Left ventricle myocardium superior (tissue), 1 donor: ENCODE measurements at regions not wholly inside any gene's neighbourhood (a gene's known extent, or its start where the extent isn't known, plus 50 kb on each side); places are given as distances from the start of the nearest gene placed in this dataset.
"Not testable (repeated sequence)": the region's sequence is repeated elsewhere in the genome, so short reads cannot be mapped to it uniquely, and the experiment has no call there.

Experiments
- ATAC-seq: fragments of 200-7000 bp; cut with Tn5 transposase; one replicate; pipeline ENCODE4 v1.9.1; 2020; ENCODE audit warnings: mild to moderate bottlenecking, moderate library complexity
- DNase-seq: peaks from one replicate; pipeline ENCODE4 v3.0.0-alpha.2; 2020
- intact Hi-C: fragments of 100-400 bp; cut with micrococcal nuclease; formaldehyde crosslinking; loops from one replicate; pipeline ENCODE4 v1.11.0; 2022
- donor health status: DM: no; HTN: yes; CAD: no; lungs with severe emphysema.

DNA sequence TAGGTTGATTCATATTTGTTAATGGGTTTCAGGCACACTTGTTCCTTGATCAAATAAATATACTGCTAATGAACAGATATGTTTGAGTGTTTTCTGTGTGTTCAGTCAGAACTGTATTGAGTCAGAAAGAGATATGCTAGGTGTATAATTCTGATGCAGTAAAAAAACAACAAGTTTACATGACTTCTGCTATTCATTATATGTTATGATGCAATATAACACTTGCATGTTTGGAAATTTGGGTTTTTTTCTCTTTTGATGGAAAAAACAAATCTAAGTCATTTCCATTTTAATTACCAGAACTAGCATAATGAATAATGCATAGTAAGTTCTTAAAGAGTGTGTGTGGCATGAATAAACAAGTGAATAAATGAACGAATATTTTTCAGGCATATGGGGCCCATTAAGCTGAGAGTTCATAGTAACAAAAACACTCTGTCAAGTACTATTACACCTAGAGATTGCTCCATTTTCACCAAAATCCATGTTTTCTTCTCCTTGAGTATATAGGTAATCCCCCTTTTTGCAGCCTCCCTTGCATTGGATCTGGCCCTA, 208.3 kb upstream of the NT5E start:
- no peak for DNase-seq
- ATAC-seq = no peak
- intact Hi-C loops = no loop called here

DNA sequence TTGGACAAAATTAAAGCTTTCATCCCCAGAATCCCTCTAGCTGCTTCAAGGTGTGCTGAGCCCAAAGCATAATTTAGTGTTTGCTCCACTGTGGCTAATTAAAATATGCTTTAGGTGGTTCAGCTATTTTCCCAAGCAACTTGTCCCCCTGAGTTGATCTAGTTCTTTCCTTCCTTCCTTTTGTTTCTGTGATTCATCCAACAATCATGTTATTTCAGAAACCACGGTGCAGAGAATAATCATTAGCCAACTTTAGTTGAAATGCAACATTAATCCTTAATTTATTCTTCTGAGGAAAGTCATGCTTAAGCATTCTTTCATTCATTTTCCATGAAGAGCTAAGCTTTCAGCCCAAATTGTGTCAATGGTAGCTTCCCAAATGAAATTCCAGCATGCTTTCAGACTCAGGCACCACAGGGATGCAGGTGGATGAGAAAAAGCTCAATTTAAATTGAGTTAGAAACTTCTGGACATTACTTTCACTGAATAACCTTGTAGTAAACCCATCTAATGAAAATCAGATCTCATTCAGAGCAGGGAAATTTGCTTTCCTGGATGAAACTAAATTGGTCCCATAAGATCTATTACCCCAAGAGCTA, 209.0 kb upstream of the NT5E start:
- ATAC-seq (no peak), DNase-seq (no peak)
- intact Hi-C loops = no loop called here

DNA sequence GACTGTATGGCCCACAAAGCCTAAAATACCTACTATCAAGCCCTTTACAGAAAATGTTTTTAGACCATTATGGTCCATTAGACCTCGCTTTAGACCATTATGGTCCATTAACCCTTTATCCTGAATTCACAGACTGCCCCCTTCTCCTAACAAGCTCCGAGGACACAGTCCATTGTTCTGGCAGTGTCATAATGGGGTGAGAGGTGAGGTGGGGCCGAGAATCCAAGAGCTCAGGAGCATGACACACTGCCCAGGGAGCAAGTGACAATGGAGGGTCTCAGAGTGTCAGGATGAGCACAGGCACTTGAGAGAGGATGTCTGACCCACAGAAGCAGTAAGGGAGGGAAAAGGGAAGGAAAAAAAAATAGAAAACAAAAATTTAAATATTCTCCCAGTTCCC, 212.4 kb upstream of the NT5E start:
- DNase-seq = no peak
- ATAC-seq = no peak
- intact Hi-C loops = no loop called here

DNA sequence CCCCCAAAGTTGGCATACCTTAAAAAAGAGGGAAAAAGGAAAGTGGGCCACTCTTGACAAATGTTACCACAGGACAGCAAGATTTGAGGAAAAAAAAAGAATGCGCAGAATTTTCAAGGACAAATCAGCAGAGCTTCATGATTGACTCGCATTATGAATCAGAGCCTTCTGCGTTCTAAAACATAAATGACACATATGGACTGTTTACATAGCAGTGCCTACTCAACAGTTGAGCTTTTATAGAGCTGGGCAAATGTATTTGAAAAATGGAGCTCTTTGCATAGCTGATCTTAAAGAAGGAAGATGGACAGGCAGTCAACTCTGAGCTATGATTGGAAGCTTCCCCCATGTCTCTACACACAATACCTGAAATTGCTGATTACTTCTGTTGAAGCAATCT, 213.2 kb upstream of the NT5E start:
- no peak for ATAC-seq
- DNase-seq = no peak
- intact Hi-C loops = no loop called here

DNA sequence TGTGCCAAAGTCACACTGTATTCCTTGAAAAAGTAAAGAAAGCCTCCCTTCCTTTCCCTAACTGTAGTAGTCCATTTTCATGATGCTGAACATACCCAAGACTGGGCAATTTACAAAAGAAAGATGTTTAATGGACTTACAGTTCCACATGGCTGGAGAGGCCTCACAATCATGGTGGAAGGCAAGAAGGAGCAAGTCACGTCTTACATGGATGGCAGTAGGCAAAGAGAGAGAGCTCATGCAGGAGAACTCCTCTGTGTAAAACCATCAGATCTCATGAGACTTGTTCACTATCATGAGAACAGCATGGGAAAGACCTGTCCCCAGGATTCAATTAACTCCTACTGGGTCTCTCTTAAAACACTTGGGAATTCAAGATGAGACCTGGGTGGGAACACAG, 222.5 kb upstream of the NT5E start:
- intact Hi-C loops, ATAC-seq, DNase-seq: not testable (repeated sequence)

DNA sequence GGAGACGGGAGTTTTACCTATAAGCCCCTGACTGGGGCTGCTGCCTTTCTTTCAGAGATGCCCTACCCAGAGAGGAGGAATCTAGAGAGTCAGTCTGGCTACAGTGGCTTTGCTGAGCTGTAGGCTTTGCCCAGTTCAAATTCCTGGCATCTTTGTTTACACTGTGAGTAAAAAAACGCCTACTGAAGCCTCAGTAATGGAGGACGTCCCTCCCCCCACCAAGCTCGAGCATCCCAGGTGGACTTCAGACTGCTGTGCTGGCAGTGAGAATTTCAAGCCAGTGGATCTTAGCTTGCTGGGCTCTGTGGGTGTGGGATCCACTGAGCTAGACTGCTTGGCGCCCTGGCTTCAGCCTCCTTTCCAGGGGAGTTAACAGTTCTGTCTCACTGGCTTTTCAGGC, 237.1 kb upstream of the NT5E start:
- ATAC-seq, intact Hi-C loops: not testable (repeated sequence)

DNA sequence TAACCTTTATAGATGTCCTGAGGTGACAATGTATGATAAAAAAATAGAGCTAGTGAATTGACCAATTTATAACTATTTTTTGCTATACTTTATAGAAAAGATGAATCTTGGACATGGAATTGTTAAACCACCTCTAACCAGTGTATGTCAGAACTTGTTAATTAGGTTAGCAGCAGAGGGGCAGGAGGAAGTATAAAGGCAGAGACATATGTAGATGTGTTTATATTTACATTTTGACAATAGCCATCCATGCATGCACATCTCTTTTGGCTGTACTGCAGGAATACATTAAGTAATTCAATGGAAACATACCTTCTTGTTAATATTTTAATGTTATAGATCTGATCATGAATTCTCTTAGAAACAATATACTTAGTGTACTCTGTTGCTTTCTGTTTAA, 254.6 kb upstream of the NT5E start:
- no peak for DNase-seq
- no peak for ATAC-seq
- intact Hi-C loops = no loop called here

More for the DNA sequence above, 237.1 kb upstream of the NT5E start:
- not testable (repeated sequence) for DNase-seq

DNA sequence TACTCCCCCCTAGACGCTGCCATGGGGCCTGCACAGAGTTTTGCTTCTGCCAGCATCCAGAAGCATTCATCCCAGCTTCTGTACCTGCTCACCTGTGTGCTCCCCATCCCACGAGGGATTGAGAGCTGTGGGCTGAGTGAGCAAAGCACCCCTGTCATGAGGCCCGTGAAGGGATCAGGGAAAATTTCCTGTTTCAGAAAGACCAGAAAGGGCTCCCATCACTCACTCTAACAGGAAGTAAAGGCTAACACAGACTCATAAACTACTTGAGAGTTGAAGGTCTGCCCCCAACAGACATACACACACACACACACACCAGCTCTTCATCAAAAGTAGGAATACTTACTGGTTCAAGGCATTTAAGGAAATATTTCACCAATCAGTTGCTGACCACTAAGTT, 256.5 kb upstream of the NT5E start:
- ATAC-seq = no peak
- intact Hi-C loops = no loop called here
- no peak for DNase-seq

DNA sequence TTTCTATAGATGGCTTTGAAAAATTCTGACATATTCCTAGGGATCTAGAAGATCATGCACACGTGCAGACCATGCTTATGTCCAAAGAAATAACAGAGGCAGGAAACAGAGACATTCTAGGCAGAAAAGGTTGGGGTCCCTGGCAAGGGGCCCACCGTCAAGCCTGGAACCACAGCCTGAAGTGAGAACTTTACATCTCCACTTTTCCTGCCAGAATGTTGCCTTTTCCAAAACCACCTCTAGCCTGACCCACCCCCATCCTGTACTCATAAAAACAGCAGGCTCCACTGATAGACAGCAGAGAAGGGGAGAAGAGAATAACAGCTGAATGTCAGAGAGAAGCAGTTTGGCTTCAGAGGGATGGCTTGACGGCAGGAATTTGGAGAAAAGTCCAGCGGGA, 257.3 kb upstream of the NT5E start:
- DNase-seq (no peak), ATAC-seq (no peak)
- intact Hi-C loops = no loop called here

DNA sequence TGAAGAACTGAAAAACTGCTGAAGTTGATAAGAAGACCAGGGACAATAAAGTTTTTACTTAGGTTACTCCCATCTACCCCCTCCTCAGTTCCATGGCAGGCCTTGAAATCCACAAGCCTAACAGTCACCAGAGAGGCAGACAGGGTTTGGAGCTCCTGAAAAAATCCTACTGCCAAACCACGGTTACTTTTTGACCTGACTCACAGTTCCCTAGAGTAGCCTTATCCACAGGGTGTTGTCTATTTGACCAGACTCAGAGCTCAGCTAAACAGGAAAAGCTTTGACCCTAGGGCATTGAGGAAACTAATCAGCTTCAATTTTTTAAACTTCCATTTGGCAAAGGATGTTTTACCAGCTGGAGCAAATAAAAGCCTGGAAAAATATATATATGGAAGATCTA, 257.7 kb upstream of the NT5E start:
- no peak for DNase-seq
- intact Hi-C loops = no loop called here
- ATAC-seq = no peak

DNA sequence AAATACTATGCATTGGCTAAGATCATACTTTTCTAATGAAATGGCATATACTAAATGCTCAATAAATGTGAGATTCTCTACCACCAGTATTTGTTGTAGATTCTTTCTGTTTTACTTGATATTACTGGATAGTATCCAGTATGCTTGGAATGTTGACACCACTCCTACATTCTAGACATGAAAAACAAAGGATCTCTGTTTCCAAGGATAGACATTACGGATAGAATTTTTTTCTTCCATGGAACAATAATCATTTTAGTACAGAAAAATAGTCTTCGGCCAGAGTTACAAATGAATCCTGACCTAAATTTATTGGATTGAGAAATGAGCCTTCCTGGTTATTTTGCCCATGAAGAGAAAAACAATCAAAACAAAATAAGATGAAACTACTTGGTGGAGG, 258.2 kb upstream of the NT5E start:
- intact Hi-C loops = no loop called here
- ATAC-seq (no peak), DNase-seq (no peak)

DNA sequence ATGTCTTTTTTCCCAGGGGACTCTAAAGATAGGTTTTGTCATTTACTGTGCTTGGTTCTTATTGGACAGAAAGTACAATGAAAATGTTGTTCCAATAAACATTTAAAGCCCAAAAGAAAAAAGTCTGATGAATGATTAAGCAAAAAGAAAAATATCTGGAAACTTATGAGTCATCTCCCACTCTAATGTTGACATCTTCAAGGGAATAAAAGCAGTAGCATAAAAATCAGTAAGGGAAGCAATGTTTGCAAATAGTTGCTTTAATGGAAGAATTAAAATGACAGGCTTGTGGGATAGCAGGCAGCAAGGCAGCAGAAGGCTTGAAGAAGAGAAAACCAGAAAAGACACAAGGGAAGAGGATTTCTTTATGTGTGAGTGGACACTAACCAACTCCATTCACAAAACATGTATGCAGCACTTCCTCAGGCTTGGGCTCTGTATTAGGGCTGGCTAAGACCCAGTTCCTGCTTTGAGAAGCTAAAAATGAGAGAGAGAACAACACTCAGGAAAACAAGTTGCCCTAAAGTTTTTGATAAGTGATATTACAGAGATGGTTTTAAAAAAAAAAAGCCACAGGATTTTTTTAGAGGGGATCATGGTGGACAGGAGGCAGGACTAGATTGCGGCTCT, 263.2 kb upstream of the NT5E start:
- intact Hi-C loops = no loop called here
- ATAC-seq (no peak), DNase-seq (no peak)

DNA sequence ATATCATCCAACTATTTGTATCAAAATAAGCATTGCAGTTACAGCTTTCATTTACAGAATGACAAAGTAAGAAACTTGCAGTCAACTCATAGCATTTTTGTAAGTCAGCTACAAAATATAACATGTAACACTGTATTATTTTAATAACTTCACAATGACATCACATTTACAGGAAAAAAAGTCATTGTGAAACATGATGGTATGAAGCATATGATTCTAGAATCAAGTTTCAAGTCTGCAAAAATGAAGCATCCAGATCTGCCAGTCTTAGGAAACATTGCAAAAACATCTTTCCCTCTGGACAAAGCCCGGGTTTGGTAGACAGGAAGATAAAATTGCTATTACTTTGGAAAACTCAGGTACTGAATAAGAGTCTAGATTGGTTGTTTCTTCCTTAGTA, 263.9 kb upstream of the NT5E start:
- ATAC-seq (no peak), DNase-seq (no peak)
- intact Hi-C loops = no loop called here

DNA sequence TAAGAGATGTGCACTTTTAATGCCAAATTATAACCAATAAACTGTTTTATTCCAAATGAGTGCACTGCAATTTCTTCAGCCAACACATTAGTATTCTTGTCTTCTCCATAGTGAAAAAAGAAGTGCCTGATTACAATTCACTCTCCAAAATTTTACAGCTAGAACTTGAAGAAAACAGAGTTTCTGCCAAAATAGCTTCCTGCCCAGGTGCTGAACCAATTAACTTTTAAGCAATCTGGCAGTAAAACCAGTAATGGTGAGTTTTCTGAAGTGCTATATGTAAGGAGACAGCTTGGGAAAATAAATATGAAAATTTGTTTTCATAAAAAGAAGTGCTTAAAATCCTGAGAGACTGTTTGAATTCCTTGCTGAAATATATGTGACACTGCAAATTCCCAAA, 266.0 kb upstream of the NT5E start:
- no peak for DNase-seq
- no peak for ATAC-seq
- intact Hi-C loops = no loop called here

DNA sequence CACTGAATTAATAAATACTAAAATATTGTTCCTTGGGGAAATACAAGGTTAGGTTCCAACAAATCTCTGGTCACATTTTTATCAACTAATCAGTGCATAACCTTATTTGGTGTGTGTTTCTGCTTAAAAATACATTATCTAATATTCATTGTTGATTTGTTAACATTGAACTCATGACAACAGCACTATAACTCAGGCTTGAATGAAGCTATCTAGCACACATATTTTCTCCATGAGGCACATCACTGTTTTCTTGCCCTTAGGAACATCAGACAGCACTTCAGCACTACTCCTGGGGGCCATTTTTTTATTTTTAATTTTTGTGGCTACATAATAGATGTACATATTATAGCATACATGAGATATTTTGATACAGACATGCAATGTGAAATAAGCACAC, 277.2 kb upstream of the NT5E start:
- ATAC-seq = no peak
- intact Hi-C loops = no loop called here

DNA sequence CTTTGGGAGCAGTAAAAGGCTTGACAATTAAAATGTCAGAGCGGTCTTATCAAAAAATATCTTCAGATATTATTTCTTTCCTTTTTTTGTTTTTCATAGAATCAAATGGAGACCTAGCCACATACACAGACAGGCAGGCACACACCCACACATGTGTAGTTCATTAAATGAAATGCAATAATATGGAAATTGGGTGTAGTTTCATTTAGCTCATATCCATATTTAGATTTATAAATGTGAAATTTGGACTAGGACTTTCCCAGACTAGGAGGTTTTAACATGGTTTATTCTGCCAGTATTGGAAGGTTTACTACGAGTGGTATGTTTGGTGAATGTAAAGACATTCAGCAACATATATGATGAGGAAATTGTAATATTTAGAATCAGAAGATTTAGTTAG, 277.7 kb upstream of the NT5E start:
- no peak for DNase-seq
- intact Hi-C loops = no loop called here
- no peak for ATAC-seq

More for the DNA sequence above, 277.2 kb upstream of the NT5E start:
- no peak for DNase-seq

DNA sequence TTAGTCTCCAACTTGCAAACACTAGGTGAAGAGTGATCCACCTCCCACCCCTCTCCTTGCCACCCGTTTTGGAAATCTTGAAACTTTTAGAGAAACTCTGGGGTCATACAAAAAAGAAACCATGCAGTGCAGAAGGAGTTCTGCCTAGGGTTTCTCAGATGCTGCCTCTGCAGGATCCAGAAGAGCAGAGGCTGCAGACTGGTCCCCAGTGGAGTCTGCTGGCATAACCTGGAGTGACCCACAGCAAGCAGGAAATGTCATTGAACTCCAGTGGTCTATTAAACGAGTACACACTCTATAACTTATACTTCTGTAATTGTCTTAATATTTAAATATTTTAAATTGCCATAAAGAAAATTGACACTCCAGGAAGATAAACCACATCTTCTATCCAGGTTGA, 280.7 kb upstream of the NT5E start:
- DNase-seq (no peak), ATAC-seq (no peak)
- intact Hi-C loops = no loop called here

DNA sequence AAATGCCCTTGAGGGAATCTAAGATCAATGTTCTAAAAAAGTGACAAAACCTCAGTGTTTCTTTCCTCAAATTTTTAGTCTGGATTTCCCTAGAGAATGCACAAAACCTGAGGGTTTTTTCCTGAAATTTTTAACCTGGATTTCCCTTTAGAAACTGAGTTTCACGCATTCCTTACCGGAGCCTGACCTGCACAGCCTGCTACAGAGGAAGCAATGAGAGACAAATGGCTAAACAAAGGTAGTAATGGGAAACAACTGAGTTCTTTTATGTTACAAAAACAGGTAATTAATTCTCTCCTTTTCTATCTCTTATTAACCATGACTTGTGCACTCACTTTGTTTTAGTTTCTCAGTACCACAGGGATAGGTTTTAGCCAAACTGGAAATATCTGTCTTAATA, 281.7 kb upstream of the NT5E start:
- no peak for ATAC-seq
- intact Hi-C loops = no loop called here
- DNase-seq = no peak

DNA sequence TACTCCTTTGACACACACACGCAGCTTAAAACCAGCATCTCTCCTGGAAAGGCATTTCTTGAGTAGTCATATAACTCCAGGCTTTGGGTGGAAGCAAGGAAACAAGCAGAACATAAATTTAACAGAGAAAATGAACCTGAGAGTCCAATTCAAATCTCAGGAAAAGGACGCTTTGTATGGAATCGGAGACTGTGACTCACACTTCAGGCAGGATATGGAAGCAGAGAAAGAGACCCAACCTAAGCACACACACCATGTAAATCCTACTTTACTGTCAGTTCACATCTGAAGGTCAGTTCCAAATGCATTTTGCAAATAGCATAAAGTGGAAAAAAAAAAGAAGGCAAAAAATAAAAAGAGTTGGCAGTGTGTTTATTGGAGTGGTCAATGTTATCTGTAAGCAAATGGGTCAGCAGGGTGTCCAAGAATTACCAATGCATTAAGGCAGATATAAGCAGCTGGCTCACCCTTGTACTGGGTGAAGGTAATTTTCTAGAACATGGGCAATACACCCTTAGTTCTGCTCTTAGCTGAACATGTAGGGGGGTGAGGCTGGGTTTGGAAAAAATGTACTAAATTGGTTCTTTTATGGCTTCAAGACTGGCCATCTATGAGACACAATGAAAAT, 283.7 kb upstream of the NT5E start:
- ATAC-seq = no peak
- intact Hi-C loops = no loop called here
- no peak for DNase-seq

DNA sequence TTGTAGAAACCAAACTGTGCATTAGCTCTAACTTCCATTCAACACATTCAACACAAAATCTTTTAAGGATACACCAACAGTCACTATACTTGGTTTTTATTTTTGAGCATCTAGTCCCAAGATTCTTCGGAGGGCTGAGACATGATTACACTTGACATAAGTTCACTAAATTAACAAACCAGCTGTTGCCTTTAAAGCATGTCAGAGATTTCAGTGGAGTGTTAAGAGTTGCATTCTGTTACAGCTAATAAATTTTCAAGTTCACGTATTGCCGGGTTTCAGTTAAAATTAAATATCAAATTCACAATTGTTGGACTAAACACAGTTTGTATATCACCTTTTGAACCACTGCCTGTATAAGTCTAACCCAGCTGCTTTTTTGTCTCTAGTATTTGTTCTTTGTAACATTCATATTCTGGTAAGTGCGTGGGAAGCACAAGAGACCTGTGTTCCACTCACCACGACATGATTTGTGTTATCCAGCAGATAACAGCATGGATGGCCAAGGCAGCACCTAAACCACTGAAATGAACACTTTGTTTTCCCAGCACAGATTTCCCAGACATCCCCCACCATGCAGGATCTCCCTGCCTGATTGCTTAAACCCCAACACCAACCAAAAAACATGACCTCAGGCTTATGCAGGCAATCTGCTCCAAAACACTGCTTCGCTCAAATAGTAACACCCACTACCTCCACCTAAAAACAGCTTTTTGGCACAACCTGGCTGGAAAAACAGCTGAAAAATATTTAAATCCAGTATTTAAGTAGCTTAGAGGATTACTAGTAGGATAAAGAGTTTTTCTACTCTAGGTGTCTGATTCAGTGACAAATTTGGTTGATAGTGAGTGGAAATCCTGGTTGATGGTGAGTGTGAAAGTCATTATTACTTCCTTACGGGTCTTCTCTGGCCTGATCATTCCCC, 286.5 kb upstream of the NT5E start:
- ATAC-seq (peak; percentile 57), DNase-seq (no peak)
- intact Hi-C loops = no loop called here
